GM23338 (cell line): ENCODE measurements at regions not wholly inside any gene's neighbourhood (a gene's known extent, or its start where the extent isn't known, plus 50 kb on each side); places are given as distances from the start of the nearest gene placed in this dataset.

ENCODE experiments used
- ATAC-seq: fragments of 200-7000 bp; cut with Tn5 transposase; 3 replicates; pipeline ENCODE4 v1.9.1; 2020
- DNase-seq: peaks from one replicate; pipeline ENCODE4 v3.0.0-alpha.2; 2015; ENCODE audit warnings: low spot score
- H2AFZ ChIP-seq: fragments of 200-600 bp; sonication (generic); 2 replicates; pipeline ENCODE4 v1.8.0; 2016; ENCODE audit warnings: antibody characterized with exemption, mild to moderate bottlenecking, moderate library complexity
- H3F3A ChIP-seq: fragments of 200-600 bp; sonication (generic); replicated peaks from 2 replicates; pipeline ENCODE4 v1.8.0; 2017; ENCODE audit warnings: antibody characterized with exemption, mixed run types, low read depth
- H3K27ac ChIP-seq: fragments of 200-600 bp; sonication (generic); 2 replicates; pipeline ENCODE4 v1.6.1; 2016; ENCODE audit warnings: low read depth
- H3K27me3 ChIP-seq: fragments of 200-600 bp; sonication (generic); 2 replicates; pipeline ENCODE4 v1.8.0; 2016; ENCODE audit warnings: mild to moderate bottlenecking, mixed run types, moderate library complexity; ENCODE audit not compliant: insufficient read depth
- H3K36me3 ChIP-seq: fragments of 200-600 bp; sonication (generic); 2 replicates; pipeline ENCODE4 v1.8.0; 2016; ENCODE audit warnings: mild to moderate bottlenecking; ENCODE audit not compliant: insufficient read depth
- H3K4me1 ChIP-seq: fragments of 200-600 bp; sonication (generic); 2 replicates; pipeline ENCODE4 v1.8.0; 2016; ENCODE audit warnings: mild to moderate bottlenecking, moderate library complexity; ENCODE audit not compliant: insufficient read depth
- H3K4me2 ChIP-seq: fragments of 200-600 bp; sonication (generic); 2 replicates; pipeline ENCODE4 v1.7.1; 2017; ENCODE audit warnings: mixed run types
- H3K4me3 ChIP-seq: fragments of 200-600 bp; sonication (generic); 2 replicates; pipeline ENCODE4 v1.6.1; 2016; ENCODE audit warnings: mixed run types
- H3K79me2 ChIP-seq: fragments of 200-600 bp; sonication (generic); replicated peaks from 2 replicates; pipeline ENCODE4 v1.8.0; 2017; ENCODE audit warnings: mild to moderate bottlenecking; ENCODE audit not compliant: insufficient read depth
- H3K9me2 ChIP-seq: fragments of 200-600 bp; sonication (generic); 2 replicates; pipeline ENCODE4 v1.8.0; 2017; ENCODE audit not compliant: insufficient read depth
- H4K20me1 ChIP-seq: fragments of 200-600 bp; sonication (generic); replicated peaks from 2 replicates; pipeline ENCODE4 v1.8.0; 2017; ENCODE audit warnings: mild to moderate bottlenecking; ENCODE audit not compliant: insufficient read depth
- H3K27ac Mint-ChIP-seq: 2 replicates; pipeline ENCODE4 v1.8.0; 2020; ENCODE audit warnings: inconsistent platforms, mild to moderate bottlenecking, moderate library complexity, mixed read lengths
- H3K27me3 Mint-ChIP-seq: 3 replicates; pipeline ENCODE4 v1.8.0; 2022; ENCODE audit warnings: low read depth, mild to moderate bottlenecking, moderate library complexity, mixed read lengths, inconsistent platforms; ENCODE audit not compliant: insufficient read depth, poor library complexity
- H3K36me3 Mint-ChIP-seq: 3 replicates; pipeline ENCODE4 v1.8.0; 2021; ENCODE audit warnings: low read depth, mild to moderate bottlenecking, inconsistent platforms, moderate library complexity, mixed read lengths
- H3K4me1 Mint-ChIP-seq: 3 replicates; pipeline ENCODE4 v1.8.0; 2020; ENCODE audit warnings: mild to moderate bottlenecking, inconsistent platforms, mixed read lengths
- H3K4me3 Mint-ChIP-seq: 3 replicates; pipeline ENCODE4 v1.8.0; 2021; ENCODE audit warnings: moderate library complexity, mild to moderate bottlenecking, inconsistent platforms, mixed read lengths
- H3K9me3 Mint-ChIP-seq: 3 replicates; pipeline ENCODE4 v1.8.0; 2020; ENCODE audit warnings: moderate library complexity, mild to moderate bottlenecking, inconsistent platforms, mixed read lengths
- CREB1 ChIP-seq: fragments of 250-450 bp; sonication (Bioruptor Pico); IDR thresholded peaks from 2 replicates; pipeline ENCODE4 v1.5.0; 2020; ENCODE audit warnings: low read depth, mild to moderate bottlenecking, moderate library complexity
- CTCF ChIP-seq, 2 experiments: fragments of 200-600 bp in 1 of 2; sonication (generic) in 1 of 2; conservative IDR thresholded peaks; 2 replicates each; pipeline versions ENCODE4 v1.5.1 to v1.6.1; 2016 to 2017; ENCODE audit warnings: antibody characterized with exemption in 2 of 2, low read depth in 2 of 2, mild to moderate bottlenecking in 2 of 2, moderate library complexity in 1 of 2
- EZH2 ChIP-seq: fragments of 200-600 bp; sonication (generic); IDR thresholded peaks from one replicate; pipeline ENCODE4 v1.8.0; 2017; ENCODE audit warnings: antibody characterized with exemption, mild to moderate bottlenecking, low read depth; ENCODE audit not compliant: unreplicated experiment
- EZH2phosphoT487 ChIP-seq: fragments of 200-600 bp; sonication (generic); IDR thresholded peaks from one replicate; pipeline ENCODE4 v1.8.1; 2018; ENCODE audit warnings: antibody characterized with exemption; ENCODE audit not compliant: unreplicated experiment
- JUNB ChIP-seq: IDR thresholded peaks from one replicate; pipeline ENCODE4 v1.6.1; 2016; ENCODE audit warnings: antibody characterized with exemption; ENCODE audit not compliant: unreplicated experiment
- NANOG ChIP-seq: IDR thresholded peaks from 2 replicates; pipeline ENCODE4 v1.6.1; 2016; ENCODE audit warnings: antibody characterized with exemption, borderline replicate concordance
- POLR2AphosphoS5 ChIP-seq: IDR thresholded peaks from 2 replicates; pipeline ENCODE4 v1.6.1; 2016; ENCODE audit warnings: antibody characterized with exemption, low read depth
- STAT1 ChIP-seq: IDR thresholded peaks from one replicate; pipeline ENCODE4 v1.6.1; 2016; ENCODE audit warnings: antibody characterized with exemption; ENCODE audit not compliant: unreplicated experiment
- ZNF114 ChIP-seq: fragments of 250-450 bp; sonication (Bioruptor Pico); IDR thresholded peaks from 2 replicates; pipeline ENCODE4 v1.5.0; 2020; ENCODE audit warnings: mild to moderate bottlenecking, moderate library complexity
- ZNF331 ChIP-seq: fragments of 250-450 bp; sonication (Bioruptor Pico); IDR thresholded peaks from 2 replicates; pipeline ENCODE4 v1.5.0; 2020; ENCODE audit warnings: low read depth, mild to moderate bottlenecking, moderate library complexity
- ZNF462 ChIP-seq: fragments of 250-450 bp; sonication (Bioruptor Pico); IDR thresholded peaks from 2 replicates; pipeline ENCODE4 v1.5.0; 2020; ENCODE audit warnings: mild to moderate bottlenecking, moderate library complexity
- TF ChIP-seq, protein P1 (sequence below): IDR thresholded peaks from 2 replicates; pipeline ENCODE4 v1.6.1; 2016; ENCODE audit warnings: antibody characterized with exemption

DNA sequence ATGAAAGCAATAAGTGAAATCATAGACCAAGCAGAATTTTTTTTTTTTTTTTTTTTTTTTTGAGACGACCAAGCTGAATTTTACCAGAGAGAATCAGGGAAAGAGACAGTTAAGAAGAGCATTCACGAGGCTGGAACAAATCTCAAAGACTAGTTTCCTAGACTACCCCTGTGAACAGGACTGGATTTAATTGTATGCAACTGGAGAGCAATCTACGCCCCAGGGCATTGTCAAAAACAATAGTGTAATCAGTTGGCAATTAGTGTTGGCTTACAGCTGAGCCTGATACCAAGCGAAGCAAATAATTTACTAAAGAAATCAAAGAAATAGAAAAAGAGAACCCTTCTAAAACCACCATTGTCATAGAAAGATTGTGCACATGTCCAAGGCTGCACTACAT is 232.9 kb upstream of the CPNE8 start:
- Mint-ChIP-seq H3K27ac (no peak overlapping the region; the same call in 1 of the 2 replicates), H3K27me3 (peaks cover 2% of the 10 kb centered on the region)
- no peak for DNase-seq

GRCh38 chr12:39127401-39127800 is 222.0 kb upstream of the CPNE8 start:
- Histone ChIP-seq H3F3A (no peaks in the 10 kb centered on the region), H3K79me2 (no peaks in the 10 kb centered on the region), H3K4me2 (no peak overlapping the region), H3K4me1 (peaks cover 18% of the 10 kb centered on the region), H3K27me3 (no peaks in the 10 kb centered on the region), H2AFZ (no peak overlapping the region), H3K36me3 (no peaks in the 10 kb centered on the region), H3K9me2 (no peaks in the 10 kb centered on the region), H4K20me1 (no peaks in the 10 kb centered on the region), H3K27ac (no peak overlapping the region), H3K4me3 (no peak overlapping the region)
- no peaks in the 10 kb centered on the region; the same call in 2 of the 3 replicates for H3K36me3 Mint-ChIP-seq
- no peak for DNase-seq
- H3K4me3 Mint-ChIP-seq = no peak overlapping the region
- no peaks in the 10 kb centered on the region for H3K27me3 Mint-ChIP-seq
- no peaks in the 10 kb centered on the region; the same call in 2 of the 3 replicates for H3K9me3 Mint-ChIP-seq
- H3K4me1 Mint-ChIP-seq = peaks cover 27% of the 10 kb centered on the region
- H3K27ac Mint-ChIP-seq = no peak overlapping the region
- no peak for ATAC-seq
- TF ChIP-seq ZNF114 (CRISPR knock-in tag) (no peak), ZNF462 (CRISPR knock-in tag) (no peak), EZH2 (no peak), ZNF331 (CRISPR knock-in tag) (no peak), STAT1 (no peak), POLR2AphosphoS5 (no peak), CTCF (conservative IDR thresholded peaks at IDR 0.05; ENCODE audit: low read depth in 2 of 2) (no peak), JUNB (no peak), EZH2phosphoT487 (no peak), CREB1 (CRISPR knock-in tag) (no peak), NANOG (no peak)

More for the DNA sequence above, 232.9 kb upstream of the CPNE8 start:
- Histone ChIP-seq H3K4me1 (no peaks in the 10 kb centered on the region), H3K27me3 (peaks cover 5% of the 10 kb centered on the region), H2AFZ (no peak overlapping the region), H3F3A (no peaks in the 10 kb centered on the region), H3K9me2 (no peaks in the 10 kb centered on the region), H3K79me2 (no peaks in the 10 kb centered on the region), H3K4me3 (no peak overlapping the region), H4K20me1 (no peaks in the 10 kb centered on the region), H3K4me2 (no peak overlapping the region), H3K27ac (no peak overlapping the region), H3K36me3 (no peaks in the 10 kb centered on the region)
- Mint-ChIP-seq H3K4me3 (no peak overlapping the region), H3K4me1 (peaks cover 6% of the 10 kb centered on the region; the same call in 2 of the 3 replicates), H3K9me3 (no peaks in the 10 kb centered on the region), H3K36me3 (no peaks in the 10 kb centered on the region)
- no peak for ATAC-seq
- TF ChIP-seq POLR2AphosphoS5 (no peak), CREB1 (CRISPR knock-in tag) (no peak), EZH2 (no peak), EZH2phosphoT487 (no peak), NANOG (no peak)
- TF ChIP-seq, protein P1, sequence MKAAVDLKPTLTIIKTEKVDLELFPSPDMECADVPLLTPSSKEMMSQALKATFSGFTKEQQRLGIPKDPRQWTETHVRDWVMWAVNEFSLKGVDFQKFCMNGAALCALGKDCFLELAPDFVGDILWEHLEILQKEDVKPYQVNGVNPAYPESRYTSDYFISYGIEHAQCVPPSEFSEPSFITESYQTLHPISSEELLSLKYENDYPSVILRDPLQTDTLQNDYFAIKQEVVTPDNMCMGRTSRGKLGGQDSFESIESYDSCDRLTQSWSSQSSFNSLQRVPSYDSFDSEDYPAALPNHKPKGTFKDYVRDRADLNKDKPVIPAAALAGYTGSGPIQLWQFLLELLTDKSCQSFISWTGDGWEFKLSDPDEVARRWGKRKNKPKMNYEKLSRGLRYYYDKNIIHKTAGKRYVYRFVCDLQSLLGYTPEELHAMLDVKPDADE = no peak
